WTC11 (cell line): ENCODE measurements at regions not wholly inside any gene's neighbourhood (a gene's known extent, or its start where the extent isn't known, plus 50 kb on each side); places are given as distances from the start of the nearest gene placed in this dataset.

Experiments used
- ATAC-seq: fragments of 200-7000 bp; cut with Tn5 transposase; 2 replicates; pipeline ENCODE4 v1.10.0; 2021; ENCODE audit warnings: mild to moderate bottlenecking, moderate library complexity
- CTCF ChIA-PET: fragments of 300-600 bp; sonication (Branson Sonifier 250); formaldehyde crosslinking; loops from one replicate; lab custom pipeline; 2021; ENCODE audit warnings: antibody characterized with exemption; lab: Charles Lee
- POLR2A ChIA-PET: fragments of 350-600 bp; sonication (Branson Sonifier 250); formaldehyde crosslinking; loops from one replicate; lab custom pipeline; 2021; ENCODE audit warnings: antibody characterized with exemption; lab: Charles Lee
- DNase-seq: peaks from one replicate; pipeline ENCODE4 v3.0.0; 2021; ENCODE audit warnings: low spot score
- H3K27ac Mint-ChIP-seq: 2 replicates; pipeline ENCODE4 v1.8.0; 2021; ENCODE audit warnings: mixed read lengths
- H3K27me3 Mint-ChIP-seq: 2 replicates; pipeline ENCODE4 v1.8.0; 2021; ENCODE audit warnings: low read depth, mild to moderate bottlenecking, moderate library complexity, mixed read lengths
- H3K36me3 Mint-ChIP-seq: 2 replicates; pipeline ENCODE4 v1.8.0; 2021; ENCODE audit warnings: mixed read lengths
- H3K4me1 Mint-ChIP-seq: 2 replicates; pipeline ENCODE4 v1.8.0; 2022; ENCODE audit warnings: mixed read lengths
- H3K4me3 Mint-ChIP-seq: 2 replicates; pipeline ENCODE4 v1.8.0; 2021; ENCODE audit warnings: mild to moderate bottlenecking, moderate library complexity, mixed read lengths
- H3K9me3 Mint-ChIP-seq: 2 replicates; pipeline ENCODE4 v1.8.0; 2021; ENCODE audit warnings: mixed read lengths
- EMX1 ChIP-seq: fragments of 250-450 bp; sonication (Bioruptor Pico); IDR thresholded peaks from 2 replicates; pipeline ENCODE4 v1.8.0; 2021; ENCODE audit warnings: mild to moderate bottlenecking
- ESRRA ChIP-seq: sonication (generic); formaldehyde crosslinking; IDR thresholded peaks from 2 replicates; pipeline ENCODE4 v1.8.1; 2022; ENCODE audit warnings: mild to moderate bottlenecking, missing genetic modification reagents, borderline replicate concordance
- ETV6 ChIP-seq: sonication (generic); formaldehyde crosslinking; IDR thresholded peaks from 2 replicates; pipeline ENCODE4 v1.8.1; 2022; ENCODE audit warnings: mild to moderate bottlenecking, missing genetic modification reagents
- GTF2I ChIP-seq: fragments of 250-450 bp; sonication (Bioruptor Pico); conservative IDR thresholded peaks from 2 replicates; pipeline ENCODE4 v1.4.0; 2021; ENCODE audit warnings: mild to moderate bottlenecking
- IRF2 ChIP-seq: sonication (generic); formaldehyde crosslinking; IDR thresholded peaks from 2 replicates; pipeline ENCODE4 v1.8.0; 2022; ENCODE audit warnings: low read depth, missing genetic modification reagents, borderline replicate concordance
- TEAD1 ChIP-seq: sonication (generic); formaldehyde crosslinking; IDR thresholded peaks from 2 replicates; pipeline ENCODE4 v1.8.0; 2022; ENCODE audit warnings: mild to moderate bottlenecking, missing genetic modification reagents
- TP53 ChIP-seq: sonication (generic); formaldehyde crosslinking; IDR thresholded peaks from 2 replicates; pipeline ENCODE4 v1.8.1; 2023; ENCODE audit warnings: mild to moderate bottlenecking, missing genetic modification reagents
- ZMAT4 ChIP-seq: fragments of 250-450 bp; sonication (Bioruptor Pico); IDR thresholded peaks from 2 replicates; pipeline ENCODE4 v1.9.0; 2021; ENCODE audit warnings: mild to moderate bottlenecking
- ZNF138 ChIP-seq: sonication (generic); formaldehyde crosslinking; conservative IDR thresholded peaks from 2 replicates; pipeline ENCODE4 v1.8.1; 2022; ENCODE audit warnings: mild to moderate bottlenecking, moderate library complexity, missing genetic modification reagents
- ZNF219 ChIP-seq: sonication (generic); formaldehyde crosslinking; IDR thresholded peaks from 2 replicates; pipeline ENCODE4 v1.8.0; 2023; ENCODE audit warnings: missing genetic modification reagents, mild to moderate bottlenecking, borderline replicate concordance
- ZNF232 ChIP-seq: sonication (generic); formaldehyde crosslinking; IDR thresholded peaks from 2 replicates; pipeline ENCODE4 v1.8.0; 2022; ENCODE audit warnings: mild to moderate bottlenecking, missing genetic modification reagents
- ZNF263 ChIP-seq: sonication (generic); formaldehyde crosslinking; IDR thresholded peaks from 2 replicates; pipeline ENCODE4 v1.8.1; 2022; ENCODE audit warnings: low read depth, mild to moderate bottlenecking, moderate library complexity, missing genetic modification reagents
- ZNF396 ChIP-seq: fragments of 250-450 bp; sonication (Bioruptor Pico); IDR thresholded peaks from 2 replicates; pipeline ENCODE4 v1.8.0; 2021; ENCODE audit warnings: mild to moderate bottlenecking, moderate library complexity, borderline replicate concordance
- ZNF423 ChIP-seq: fragments of 250-450 bp; sonication (Bioruptor Pico); IDR thresholded peaks from 2 replicates; pipeline ENCODE4 v2.1.2; 2022; ENCODE audit warnings: mild to moderate bottlenecking, moderate library complexity
- TF ChIP-seq, protein P1 (sequence below): sonication (generic); formaldehyde crosslinking; IDR thresholded peaks from 2 replicates; pipeline ENCODE4 v1.8.1; 2022; ENCODE audit warnings: mild to moderate bottlenecking, missing genetic modification reagents, moderate library complexity, borderline replicate concordance
- TF ChIP-seq, protein P2 (sequence below): fragments of 250-450 bp; sonication (Bioruptor Pico); IDR thresholded peaks from 2 replicates; pipeline ENCODE4 v1.9.0; 2021; ENCODE audit warnings: mild to moderate bottlenecking
- TF ChIP-seq, protein P3 (sequence below): sonication (generic); formaldehyde crosslinking; IDR thresholded peaks from 2 replicates; pipeline ENCODE4 v1.8.1; 2023; ENCODE audit warnings: mild to moderate bottlenecking, missing genetic modification reagents
- TF ChIP-seq, protein P4 (sequence below): sonication (generic); formaldehyde crosslinking; IDR thresholded peaks from 2 replicates; pipeline ENCODE4 v1.8.1; 2023; ENCODE audit warnings: mild to moderate bottlenecking, moderate library complexity, missing genetic modification reagents

- no peak overlapping the region for H3K27ac Mint-ChIP-seq
- ChIA-PET CTCF (no interaction called here), POLR2A (no interaction called here)
- ATAC-seq (no peak), DNase-seq (no peak)
- peaks cover 7% of the 10 kb centered on the region; the same call in 1 of the 2 replicates for H3K36me3 Mint-ChIP-seq
- H3K9me3 Mint-ChIP-seq = peaks cover 22% of the 10 kb centered on the region
- peaks cover 17% of the 10 kb centered on the region for H3K4me1 Mint-ChIP-seq
- no peak overlapping the region for H3K4me3 Mint-ChIP-seq
- TF ChIP-seq ZNF396 (CRISPR knock-in tag) (no peak), ZNF232 (CRISPR knock-in tag) (no peak), ZNF138 (no peak), EMX1 (CRISPR knock-in tag) (no peak), ESRRA (CRISPR knock-in tag) (no peak), ZMAT4 (CRISPR knock-in tag) (no peak), IRF2 (CRISPR knock-in tag) (no peak), TEAD1 (no peak), ZNF423 (CRISPR knock-in tag) (no peak), GTF2I (CRISPR knock-in tag) (no peak), ZNF263 (CRISPR knock-in tag) (no peak), ETV6 (CRISPR knock-in tag) (no peak), TP53 (CRISPR knock-in tag) (no peak), ZNF219 (CRISPR knock-in tag) (no peak)
- TF ChIP-seq, protein P1, sequence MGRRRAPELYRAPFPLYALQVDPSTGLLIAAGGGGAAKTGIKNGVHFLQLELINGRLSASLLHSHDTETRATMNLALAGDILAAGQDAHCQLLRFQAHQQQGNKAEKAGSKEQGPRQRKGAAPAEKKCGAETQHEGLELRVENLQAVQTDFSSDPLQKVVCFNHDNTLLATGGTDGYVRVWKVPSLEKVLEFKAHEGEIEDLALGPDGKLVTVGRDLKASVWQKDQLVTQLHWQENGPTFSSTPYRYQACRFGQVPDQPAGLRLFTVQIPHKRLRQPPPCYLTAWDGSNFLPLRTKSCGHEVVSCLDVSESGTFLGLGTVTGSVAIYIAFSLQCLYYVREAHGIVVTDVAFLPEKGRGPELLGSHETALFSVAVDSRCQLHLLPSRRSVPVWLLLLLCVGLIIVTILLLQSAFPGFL (CRISPR knock-in tag) = no peak
- TF ChIP-seq, protein P2, sequence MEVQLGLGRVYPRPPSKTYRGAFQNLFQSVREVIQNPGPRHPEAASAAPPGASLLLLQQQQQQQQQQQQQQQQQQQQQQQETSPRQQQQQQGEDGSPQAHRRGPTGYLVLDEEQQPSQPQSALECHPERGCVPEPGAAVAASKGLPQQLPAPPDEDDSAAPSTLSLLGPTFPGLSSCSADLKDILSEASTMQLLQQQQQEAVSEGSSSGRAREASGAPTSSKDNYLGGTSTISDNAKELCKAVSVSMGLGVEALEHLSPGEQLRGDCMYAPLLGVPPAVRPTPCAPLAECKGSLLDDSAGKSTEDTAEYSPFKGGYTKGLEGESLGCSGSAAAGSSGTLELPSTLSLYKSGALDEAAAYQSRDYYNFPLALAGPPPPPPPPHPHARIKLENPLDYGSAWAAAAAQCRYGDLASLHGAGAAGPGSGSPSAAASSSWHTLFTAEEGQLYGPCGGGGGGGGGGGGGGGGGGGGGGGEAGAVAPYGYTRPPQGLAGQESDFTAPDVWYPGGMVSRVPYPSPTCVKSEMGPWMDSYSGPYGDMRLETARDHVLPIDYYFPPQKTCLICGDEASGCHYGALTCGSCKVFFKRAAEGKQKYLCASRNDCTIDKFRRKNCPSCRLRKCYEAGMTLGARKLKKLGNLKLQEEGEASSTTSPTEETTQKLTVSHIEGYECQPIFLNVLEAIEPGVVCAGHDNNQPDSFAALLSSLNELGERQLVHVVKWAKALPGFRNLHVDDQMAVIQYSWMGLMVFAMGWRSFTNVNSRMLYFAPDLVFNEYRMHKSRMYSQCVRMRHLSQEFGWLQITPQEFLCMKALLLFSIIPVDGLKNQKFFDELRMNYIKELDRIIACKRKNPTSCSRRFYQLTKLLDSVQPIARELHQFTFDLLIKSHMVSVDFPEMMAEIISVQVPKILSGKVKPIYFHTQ (CRISPR knock-in tag) = no peak
- TF ChIP-seq, protein P3, sequence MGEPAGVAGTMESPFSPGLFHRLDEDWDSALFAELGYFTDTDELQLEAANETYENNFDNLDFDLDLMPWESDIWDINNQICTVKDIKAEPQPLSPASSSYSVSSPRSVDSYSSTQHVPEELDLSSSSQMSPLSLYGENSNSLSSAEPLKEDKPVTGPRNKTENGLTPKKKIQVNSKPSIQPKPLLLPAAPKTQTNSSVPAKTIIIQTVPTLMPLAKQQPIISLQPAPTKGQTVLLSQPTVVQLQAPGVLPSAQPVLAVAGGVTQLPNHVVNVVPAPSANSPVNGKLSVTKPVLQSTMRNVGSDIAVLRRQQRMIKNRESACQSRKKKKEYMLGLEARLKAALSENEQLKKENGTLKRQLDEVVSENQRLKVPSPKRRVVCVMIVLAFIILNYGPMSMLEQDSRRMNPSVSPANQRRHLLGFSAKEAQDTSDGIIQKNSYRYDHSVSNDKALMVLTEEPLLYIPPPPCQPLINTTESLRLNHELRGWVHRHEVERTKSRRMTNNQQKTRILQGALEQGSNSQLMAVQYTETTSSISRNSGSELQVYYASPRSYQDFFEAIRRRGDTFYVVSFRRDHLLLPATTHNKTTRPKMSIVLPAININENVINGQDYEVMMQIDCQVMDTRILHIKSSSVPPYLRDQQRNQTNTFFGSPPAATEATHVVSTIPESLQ (CRISPR knock-in tag) = no peak
- TF ChIP-seq, protein P4, sequence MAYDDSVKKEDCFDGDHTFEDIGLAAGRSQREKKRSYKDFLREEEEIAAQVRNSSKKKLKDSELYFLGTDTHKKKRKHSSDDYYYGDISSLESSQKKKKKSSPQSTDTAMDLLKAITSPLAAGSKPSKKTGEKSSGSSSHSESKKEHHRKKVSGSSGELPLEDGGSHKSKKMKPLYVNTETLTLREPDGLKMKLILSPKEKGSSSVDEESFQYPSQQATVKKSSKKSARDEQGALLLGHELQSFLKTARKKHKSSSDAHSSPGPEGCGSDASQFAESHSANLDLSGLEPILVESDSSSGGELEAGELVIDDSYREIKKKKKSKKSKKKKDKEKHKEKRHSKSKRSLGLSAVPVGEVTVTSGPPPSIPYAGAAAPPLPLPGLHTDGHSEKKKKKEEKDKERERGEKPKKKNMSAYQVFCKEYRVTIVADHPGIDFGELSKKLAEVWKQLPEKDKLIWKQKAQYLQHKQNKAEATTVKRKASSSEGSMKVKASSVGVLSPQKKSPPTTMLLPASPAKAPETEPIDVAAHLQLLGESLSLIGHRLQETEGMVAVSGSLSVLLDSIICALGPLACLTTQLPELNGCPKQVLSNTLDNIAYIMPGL (CRISPR knock-in tag) = no peak
- H3K27me3 Mint-ChIP-seq = no peaks in the 10 kb centered on the region
These were observed 268.7 kb downstream of the ZEB1 start for GRCh38 chr10:31587691-31588090.
